Activated T-helper 2 cell treated with anti-CD3 and anti-CD28 coated beads, Interferon-gamma antibody, Interleukin-2, Interleukin-4, amounts not matched to agents 10 μg/mL and 5 μg/mL and 100 μg/mL, durations not matched to agents 14 hours and 24 hours and 36 hours (primary cell): ENCODE measurements at regions not wholly inside any gene's neighbourhood (a gene's known extent, or its start where the extent isn't known, plus 50 kb on each side); places are given as distances from the start of the nearest gene placed in this dataset.
"Not testable (repeated sequence)": the region's sequence is repeated elsewhere in the genome, so short reads cannot be mapped to it uniquely, and the experiment has no call there.

Source experiments
- DNase-seq: peaks from one replicate; pipeline ENCODE4 v3.0.0; 2021; ENCODE audit warnings: low spot score
- H3K27ac Mint-ChIP-seq: one replicate; pipeline ENCODE4 v1.8.0; 2021; ENCODE audit warnings: mixed read lengths
- H3K27me3 Mint-ChIP-seq: one replicate; pipeline ENCODE4 v1.8.0; 2021; ENCODE audit warnings: low read depth, mixed read lengths
- H3K36me3 Mint-ChIP-seq: one replicate; pipeline ENCODE4 v1.8.0; 2021; ENCODE audit warnings: low read depth, mixed read lengths
- H3K4me1 Mint-ChIP-seq: one replicate; pipeline ENCODE4 v1.8.0; 2021; ENCODE audit warnings: low read depth, mixed read lengths
- H3K4me3 Mint-ChIP-seq: one replicate; pipeline ENCODE4 v1.8.0; 2021; ENCODE audit warnings: low read depth, mild to moderate bottlenecking, moderate library complexity, mixed read lengths
- H3K9me3 Mint-ChIP-seq: one replicate; pipeline ENCODE4 v1.8.0; 2021; ENCODE audit warnings: mixed read lengths
- intact Hi-C: fragments of 100-400 bp; cut with micrococcal nuclease; formaldehyde crosslinking; loops from one replicate; pipeline ENCODE4 v1.15.1; 2023

GRCh38 chr9:90515510-90515909, 127.1 kb downstream of the DIRAS2 start:
- peaks cover 1% of the 10 kb centered on the region for H3K4me1 Mint-ChIP-seq
- H3K27me3 Mint-ChIP-seq: peaks cover 6% of the 10 kb centered on the region
- H3K4me3 Mint-ChIP-seq: no peak overlapping the region

GRCh38 chr9:90517103-90517502, 125.5 kb downstream of the DIRAS2 start:
- no peaks in the 10 kb centered on the region for H3K36me3 Mint-ChIP-seq
- intact Hi-C loops: no loop called here
- no peak overlapping the region for H3K4me3 Mint-ChIP-seq
- H3K4me1 Mint-ChIP-seq: peaks cover 1% of the 10 kb centered on the region
- H3K9me3 Mint-ChIP-seq: no peaks in the 10 kb centered on the region
- peaks cover 7% of the 10 kb centered on the region for H3K27me3 Mint-ChIP-seq
- no peak overlapping the region for H3K27ac Mint-ChIP-seq
- DNase-seq: no peak

More at GRCh38 chr9:90515510-90515909, 127.1 kb downstream of the DIRAS2 start:
- Mint-ChIP-seq H3K27ac (no peak overlapping the region), H3K36me3 (no peaks in the 10 kb centered on the region), H3K9me3 (no peaks in the 10 kb centered on the region)
- DNase-seq: no peak
- intact Hi-C loops: no loop called here

GRCh38 chr9:90521811-90522570, 120.6 kb downstream of the DIRAS2 start:
- peaks cover 17% of the 10 kb centered on the region for H3K27me3 Mint-ChIP-seq
- no peaks in the 10 kb centered on the region for H3K36me3 Mint-ChIP-seq
- no peaks in the 10 kb centered on the region for H3K4me1 Mint-ChIP-seq
- DNase-seq: no peak
- H3K4me3 Mint-ChIP-seq: no peak overlapping the region
- intact Hi-C loops: no loop called here
- H3K9me3 Mint-ChIP-seq: no peaks in the 10 kb centered on the region
- no peak overlapping the region for H3K27ac Mint-ChIP-seq

- H3K4me1 Mint-ChIP-seq: no peaks in the 10 kb centered on the region
- H3K27me3 Mint-ChIP-seq: peaks cover 19% of the 10 kb centered on the region
- no peaks in the 10 kb centered on the region for H3K36me3 Mint-ChIP-seq
- intact Hi-C loops: no loop called here
- no peak for DNase-seq
- no peak overlapping the region for H3K27ac Mint-ChIP-seq
- H3K4me3 Mint-ChIP-seq: no peak overlapping the region
- no peaks in the 10 kb centered on the region for H3K9me3 Mint-ChIP-seq
These were observed 118.7 kb downstream of the DIRAS2 start for GRCh38 chr9:90523958-90524357.

- H3K27ac Mint-ChIP-seq: no peak overlapping the region
- DNase-seq: no peak
- no peaks in the 10 kb centered on the region for H3K4me1 Mint-ChIP-seq
- intact Hi-C loops: no loop called here
- H3K4me3 Mint-ChIP-seq: no peak overlapping the region
- peaks cover 21% of the 10 kb centered on the region for H3K27me3 Mint-ChIP-seq
- H3K36me3 Mint-ChIP-seq: no peaks in the 10 kb centered on the region
- H3K9me3 Mint-ChIP-seq: no peaks in the 10 kb centered on the region
These were observed 116.2 kb downstream of the DIRAS2 start for GRCh38 chr9:90526386-90526785.

GRCh38 chr9:90536094-90536493, 106.5 kb downstream of the DIRAS2 start:
- H3K27ac Mint-ChIP-seq, H3K4me1 Mint-ChIP-seq, DNase-seq, H3K4me3 Mint-ChIP-seq, H3K36me3 Mint-ChIP-seq, H3K9me3 Mint-ChIP-seq, intact Hi-C loops: not testable (repeated sequence)
- peaks cover 36% of the 10 kb centered on the region for H3K27me3 Mint-ChIP-seq

- intact Hi-C loops: no loop called here
- no peaks in the 10 kb centered on the region for H3K36me3 Mint-ChIP-seq
- H3K4me1 Mint-ChIP-seq: no peaks in the 10 kb centered on the region
These were observed 104.1 kb downstream of the DIRAS2 start for GRCh38 chr9:90538566-90538965.

GRCh38 chr9:90539286-90539685, 103.3 kb downstream of the DIRAS2 start:
- H3K27me3 Mint-ChIP-seq: peaks cover 22% of the 10 kb centered on the region

More at GRCh38 chr9:90538566-90538965, 104.1 kb downstream of the DIRAS2 start:
- Mint-ChIP-seq H3K27me3 (peaks cover 25% of the 10 kb centered on the region), H3K9me3 (no peaks in the 10 kb centered on the region), H3K27ac (no peak overlapping the region), H3K4me3 (no peak overlapping the region)
- DNase-seq: no peak

GRCh38 chr9:90540734-90541133, 101.9 kb downstream of the DIRAS2 start:
- no peak overlapping the region for H3K27ac Mint-ChIP-seq
- intact Hi-C loops: no loop called here
- no peak overlapping the region for H3K4me3 Mint-ChIP-seq
- H3K9me3 Mint-ChIP-seq: no peaks in the 10 kb centered on the region
- DNase-seq: no peak
- H3K36me3 Mint-ChIP-seq: no peaks in the 10 kb centered on the region
- peaks cover 17% of the 10 kb centered on the region for H3K27me3 Mint-ChIP-seq
- no peaks in the 10 kb centered on the region for H3K4me1 Mint-ChIP-seq

More at GRCh38 chr9:90539286-90539685, 103.3 kb downstream of the DIRAS2 start:
- H3K27ac Mint-ChIP-seq: no peak overlapping the region
- H3K4me1 Mint-ChIP-seq: no peaks in the 10 kb centered on the region
- intact Hi-C loops: no loop called here
- no peak for DNase-seq
- H3K9me3 Mint-ChIP-seq: no peaks in the 10 kb centered on the region
- H3K4me3 Mint-ChIP-seq: no peak overlapping the region
- H3K36me3 Mint-ChIP-seq: no peaks in the 10 kb centered on the region

- DNase-seq: no peak
- intact Hi-C loops: no loop called here
- H3K27me3 Mint-ChIP-seq: peaks cover 5% of the 10 kb centered on the region
- H3K9me3 Mint-ChIP-seq: no peaks in the 10 kb centered on the region
- no peaks in the 10 kb centered on the region for H3K4me1 Mint-ChIP-seq
- H3K36me3 Mint-ChIP-seq: no peaks in the 10 kb centered on the region
- no peak overlapping the region for H3K4me3 Mint-ChIP-seq
- no peak overlapping the region for H3K27ac Mint-ChIP-seq
These were observed 98.1 kb downstream of the DIRAS2 start for GRCh38 chr9:90544488-90544887.

- no peaks in the 10 kb centered on the region for H3K9me3 Mint-ChIP-seq
- intact Hi-C loops: no loop called here
- no peak overlapping the region for H3K27ac Mint-ChIP-seq
- H3K36me3 Mint-ChIP-seq: no peaks in the 10 kb centered on the region
- DNase-seq: no peak
- H3K27me3 Mint-ChIP-seq: no peaks in the 10 kb centered on the region
- no peaks in the 10 kb centered on the region for H3K4me1 Mint-ChIP-seq
- no peak overlapping the region for H3K4me3 Mint-ChIP-seq
These were observed 96.4 kb downstream of the DIRAS2 start for GRCh38 chr9:90546200-90546599.

- Mint-ChIP-seq H3K27me3 (no peaks in the 10 kb centered on the region), H3K36me3 (no peaks in the 10 kb centered on the region), H3K27ac (no peak overlapping the region), H3K4me3 (no peak overlapping the region), H3K9me3 (no peaks in the 10 kb centered on the region), H3K4me1 (no peaks in the 10 kb centered on the region)
- intact Hi-C loops: no loop called here
- DNase-seq: no peak
These were observed 94.7 kb downstream of the DIRAS2 start for GRCh38 chr9:90547896-90548295.

- no peak for DNase-seq
- peaks cover 3% of the 10 kb centered on the region for H3K27me3 Mint-ChIP-seq
- no peak overlapping the region for H3K27ac Mint-ChIP-seq
- H3K9me3 Mint-ChIP-seq: no peaks in the 10 kb centered on the region
- no peak overlapping the region for H3K4me3 Mint-ChIP-seq
- intact Hi-C loops: no loop called here
- no peaks in the 10 kb centered on the region for H3K36me3 Mint-ChIP-seq
- H3K4me1 Mint-ChIP-seq: no peaks in the 10 kb centered on the region
These were observed 90.3 kb downstream of the DIRAS2 start for GRCh38 chr9:90552317-90552716.
